ENCODE measurements at regions not wholly inside any gene's neighbourhood (a gene's known extent, or its start where the extent isn't known, plus 50 kb on each side); places are given as distances from the start of the nearest gene placed in this dataset.
"Not testable (repeated sequence)": the region's sequence is repeated elsewhere in the genome, so short reads cannot be mapped to it uniquely, and the experiment has no call there.

DNA sequence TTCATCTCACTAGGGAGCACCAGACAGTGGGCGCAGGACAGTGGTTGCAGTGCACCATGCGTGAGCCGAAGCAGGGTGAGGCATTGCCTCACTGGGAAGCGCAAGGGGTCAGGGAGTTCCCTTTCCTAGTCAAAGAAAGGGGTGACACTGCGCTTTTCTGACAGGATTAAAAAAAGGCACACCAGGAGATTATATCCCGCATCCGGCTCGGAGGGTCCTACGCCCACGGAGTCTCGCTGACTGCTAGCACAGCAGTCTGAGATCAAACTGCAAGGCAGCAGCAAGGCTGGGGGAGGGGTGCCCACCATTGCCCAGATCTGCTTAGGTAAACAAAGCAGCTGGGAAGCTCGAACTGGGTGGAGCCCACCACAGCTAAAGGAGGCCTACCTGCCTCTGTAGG lies 1416.7 kb upstream of the C9orf72 start:
- TF ChIP-seq, protein P1, sequence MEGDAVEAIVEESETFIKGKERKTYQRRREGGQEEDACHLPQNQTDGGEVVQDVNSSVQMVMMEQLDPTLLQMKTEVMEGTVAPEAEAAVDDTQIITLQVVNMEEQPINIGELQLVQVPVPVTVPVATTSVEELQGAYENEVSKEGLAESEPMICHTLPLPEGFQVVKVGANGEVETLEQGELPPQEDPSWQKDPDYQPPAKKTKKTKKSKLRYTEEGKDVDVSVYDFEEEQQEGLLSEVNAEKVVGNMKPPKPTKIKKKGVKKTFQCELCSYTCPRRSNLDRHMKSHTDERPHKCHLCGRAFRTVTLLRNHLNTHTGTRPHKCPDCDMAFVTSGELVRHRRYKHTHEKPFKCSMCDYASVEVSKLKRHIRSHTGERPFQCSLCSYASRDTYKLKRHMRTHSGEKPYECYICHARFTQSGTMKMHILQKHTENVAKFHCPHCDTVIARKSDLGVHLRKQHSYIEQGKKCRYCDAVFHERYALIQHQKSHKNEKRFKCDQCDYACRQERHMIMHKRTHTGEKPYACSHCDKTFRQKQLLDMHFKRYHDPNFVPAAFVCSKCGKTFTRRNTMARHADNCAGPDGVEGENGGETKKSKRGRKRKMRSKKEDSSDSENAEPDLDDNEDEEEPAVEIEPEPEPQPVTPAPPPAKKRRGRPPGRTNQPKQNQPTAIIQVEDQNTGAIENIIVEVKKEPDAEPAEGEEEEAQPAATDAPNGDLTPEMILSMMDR (IDR thresholded peaks at IDR 0.05): not testable (repeated sequence)
- not testable (repeated sequence) for TF ChIP-seq POLR2A (IDR thresholded peaks at IDR 0.05)

All from thyroid gland (tissue), 4 donors.